Renal pelvis (tissue), 1 donor: ENCODE measurements at regions not wholly inside any gene's neighbourhood (a gene's known extent, or its start where the extent isn't known, plus 50 kb on each side); places are given as distances from the start of the nearest gene placed in this dataset.
"Not testable (repeated sequence)": the region's sequence is repeated elsewhere in the genome, so short reads cannot be mapped to it uniquely, and the experiment has no call there.

ENCODE experiments used
- DNase-seq: peaks from one replicate; pipeline ENCODE4 v3.0.0-alpha.2; 2013

- not testable (repeated sequence) for DNase-seq
Measured at GRCh38 chr14:106185174-106185836, 658.9 kb downstream of the TMEM121 start.

GRCh38 chr14:106185837-106186233, 659.5 kb downstream of the TMEM121 start:
- no peak for DNase-seq

GRCh38 chr14:106187216-106187615, 660.8 kb downstream of the TMEM121 start:
- DNase-seq: no peak

GRCh38 chr14:106192701-106193100, 666.3 kb downstream of the TMEM121 start:
- DNase-seq: not testable (repeated sequence)

GRCh38 chr14:106196459-106196858, 670.1 kb downstream of the TMEM121 start:
- DNase-seq: not testable (repeated sequence)

GRCh38 chr14:106197264-106197663, 670.9 kb downstream of the TMEM121 start:
- not testable (repeated sequence) for DNase-seq

- DNase-seq: no peak
Measured at GRCh38 chr14:106199097-106199496, 672.7 kb downstream of the TMEM121 start.

GRCh38 chr14:106200541-106201315, 674.3 kb downstream of the TMEM121 start:
- no peak for DNase-seq

- DNase-seq: no peak
Measured at GRCh38 chr14:106201376-106201775, 675.0 kb downstream of the TMEM121 start.

GRCh38 chr14:106203438-106203837, 677.1 kb downstream of the TMEM121 start:
- DNase-seq: no peak

- no peak for DNase-seq
Measured at GRCh38 chr14:106204063-106204462, 677.7 kb downstream of the TMEM121 start.

- DNase-seq: no peak
Measured at GRCh38 chr14:106207316-106207715, 680.9 kb downstream of the TMEM121 start.

- DNase-seq: no peak
Measured at GRCh38 chr14:106208794-106209193, 682.4 kb downstream of the TMEM121 start.

GRCh38 chr14:106209755-106210154, 683.4 kb downstream of the TMEM121 start:
- DNase-seq: no peak

- DNase-seq: no peak
Measured at GRCh38 chr14:106210650-106211049, 684.3 kb downstream of the TMEM121 start.

GRCh38 chr14:106211334-106211900, 685.0 kb downstream of the TMEM121 start:
- DNase-seq: no peak

GRCh38 chr14:106215229-106215628, 688.8 kb downstream of the TMEM121 start:
- no peak for DNase-seq

GRCh38 chr14:106216679-106217078, 690.3 kb downstream of the TMEM121 start:
- DNase-seq: no peak

GRCh38 chr14:106218174-106218573, 691.8 kb downstream of the TMEM121 start:
- DNase-seq: no peak

- no peak for DNase-seq
Measured at GRCh38 chr14:106222311-106222710, 695.9 kb downstream of the TMEM121 start.

GRCh38 chr14:106222731-106223130, 696.3 kb downstream of the TMEM121 start:
- DNase-seq: no peak

- no peak for DNase-seq
Measured at GRCh38 chr14:106227793-106228192, 701.4 kb downstream of the TMEM121 start.

- no peak for DNase-seq
Measured at GRCh38 chr14:106228541-106229158, 702.3 kb downstream of the TMEM121 start.
